ENCODE measurements at regions not wholly inside any gene's neighbourhood (a gene's known extent, or its start where the extent isn't known, plus 50 kb on each side); places are given as distances from the start of the nearest gene placed in this dataset.

- no peaks in the 10 kb centered on the region for H3K36me3 Mint-ChIP-seq (ENCODE audit: low read depth)
- no peak for TF ChIP-seq CTCF (IDR thresholded peaks at IDR 0.05)
- H3K9me3 Mint-ChIP-seq, result peaks cover 4% of the 10 kb centered on the region
- POLR2A ChIA-PET, result no interaction called here
- no peak for ATAC-seq (ENCODE audit: low read depth)
- CTCF ChIA-PET, result no interaction called here
- no peaks in the 10 kb centered on the region for H3K4me1 Mint-ChIP-seq
- DNase-seq, result no peak
- no peaks in the 10 kb centered on the region for H3K27me3 Mint-ChIP-seq
- intact Hi-C loops (cut with micrococcal nuclease), result no loop called here
- no peak overlapping the region for H3K27ac Mint-ChIP-seq
- no peak overlapping the region for H3K4me3 Mint-ChIP-seq
These were observed 106.6 kb upstream of the SHH start for GRCh38 chr7:155918720-155919390.

GRCh38 chr7:155917836-155918430, 105.7 kb upstream of the SHH start:
- Mint-ChIP-seq H3K9me3 (peaks cover 4% of the 10 kb centered on the region), H3K27ac (no peak overlapping the region), H3K27me3 (no peaks in the 10 kb centered on the region), H3K4me1 (no peaks in the 10 kb centered on the region), H3K36me3 (ENCODE audit: low read depth) (no peaks in the 10 kb centered on the region), H3K4me3 (no peak overlapping the region)
- no peak for ATAC-seq (ENCODE audit: low read depth)
- no peak for DNase-seq
- intact Hi-C loops (cut with micrococcal nuclease), result no loop called here
- POLR2A ChIA-PET, result no interaction called here
- TF ChIP-seq CTCF (IDR thresholded peaks at IDR 0.05), result no peak
- CTCF ChIA-PET, result no interaction called here

- H3K4me1 Mint-ChIP-seq, result no peaks in the 10 kb centered on the region
- H3K27me3 Mint-ChIP-seq, result no peaks in the 10 kb centered on the region
- CTCF ChIA-PET, result no interaction called here
- intact Hi-C loops (cut with micrococcal nuclease), result no loop called here
- no peak overlapping the region for H3K4me3 Mint-ChIP-seq
- POLR2A ChIA-PET, result no interaction called here
- no peak overlapping the region for H3K27ac Mint-ChIP-seq
- no peaks in the 10 kb centered on the region for H3K36me3 Mint-ChIP-seq (ENCODE audit: low read depth)
- TF ChIP-seq CTCF (IDR thresholded peaks at IDR 0.05), result no peak
- DNase-seq (no peak), ATAC-seq (ENCODE audit: low read depth) (no peak)
- H3K9me3 Mint-ChIP-seq, result peaks cover 6% of the 10 kb centered on the region
These were observed 104.8 kb upstream of the SHH start for GRCh38 chr7:155916926-155917655.

- DNase-seq (no peak), ATAC-seq (ENCODE audit: low read depth) (no peak)
- Mint-ChIP-seq H3K27me3 (no peaks in the 10 kb centered on the region), H3K4me1 (no peaks in the 10 kb centered on the region), H3K27ac (no peak overlapping the region), H3K4me3 (no peak overlapping the region), H3K9me3 (peaks cover 13% of the 10 kb centered on the region), H3K36me3 (ENCODE audit: low read depth) (no peaks in the 10 kb centered on the region)
- intact Hi-C loops (cut with micrococcal nuclease), result no loop called here
- ChIA-PET POLR2A (no interaction called here), CTCF (no interaction called here)
- no peak for TF ChIP-seq CTCF (IDR thresholded peaks at IDR 0.05)
These were observed 102.1 kb upstream of the SHH start for GRCh38 chr7:155914341-155914740.

- TF ChIP-seq CTCF (IDR thresholded peaks at IDR 0.05), result no peak
- no peaks in the 10 kb centered on the region for H3K36me3 Mint-ChIP-seq (ENCODE audit: low read depth)
- H3K9me3 Mint-ChIP-seq, result peaks cover 13% of the 10 kb centered on the region
- ATAC-seq (ENCODE audit: low read depth), result no peak
- H3K27me3 Mint-ChIP-seq, result no peaks in the 10 kb centered on the region
- POLR2A ChIA-PET, result no interaction called here
- no peaks in the 10 kb centered on the region for H3K4me1 Mint-ChIP-seq
- intact Hi-C loops (cut with micrococcal nuclease), result no loop called here
- CTCF ChIA-PET, result no interaction called here
- H3K4me3 Mint-ChIP-seq, result no peak overlapping the region
- H3K27ac Mint-ChIP-seq, result no peak overlapping the region
- no peak for DNase-seq
These were observed 101.5 kb upstream of the SHH start for GRCh38 chr7:155913719-155914118.

Measured in activated B cell treated with CpG ODN at 0.5 μM for 24 hours (primary cell).